SU-DHL-6 (cell line): ENCODE measurements at regions not wholly inside any gene's neighbourhood (a gene's known extent, or its start where the extent isn't known, plus 50 kb on each side); places are given as distances from the start of the nearest gene placed in this dataset.

Experiments used
- EZH2phosphoT487 ChIP-seq: fragments of 200-600 bp; sonication (generic), shearing (Covaris generic); conservative IDR thresholded peaks from 2 replicates; pipeline ENCODE4 v1.6.1; 2018; ENCODE audit warnings: mild to moderate bottlenecking, antibody characterized with exemption, low read length, moderate library complexity, mixed read lengths
- TF ChIP-seq, protein P1 (sequence below): fragments of 200-600 bp; sonication (generic); IDR thresholded peaks from one replicate; pipeline ENCODE4 v1.5.1; 2017; ENCODE audit warnings: antibody characterized with exemption, mild to moderate bottlenecking, low read length, moderate library complexity; ENCODE audit not compliant: insufficient read depth, poor library complexity, severe bottlenecking

DNA sequence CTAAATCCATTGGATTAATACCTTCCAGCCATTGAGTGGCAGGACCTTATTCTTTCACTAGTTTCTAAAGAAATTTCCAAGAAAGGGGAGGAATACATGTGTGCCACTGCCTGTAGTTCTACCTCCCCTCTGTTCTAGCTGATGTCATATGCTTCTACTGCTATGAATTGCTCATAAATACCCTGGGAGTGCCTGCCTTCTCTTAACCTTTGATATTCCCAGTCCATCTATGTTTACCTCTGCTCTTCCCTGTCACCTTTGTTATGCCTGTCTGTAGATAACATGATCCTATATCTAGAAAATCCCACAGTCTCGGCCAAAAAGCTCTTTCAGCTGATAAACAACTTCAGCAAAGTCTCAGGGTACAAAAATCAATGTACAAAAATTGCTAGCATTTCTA is 486.9 kb upstream of the ARRDC4 start:
- TF ChIP-seq, protein P1, sequence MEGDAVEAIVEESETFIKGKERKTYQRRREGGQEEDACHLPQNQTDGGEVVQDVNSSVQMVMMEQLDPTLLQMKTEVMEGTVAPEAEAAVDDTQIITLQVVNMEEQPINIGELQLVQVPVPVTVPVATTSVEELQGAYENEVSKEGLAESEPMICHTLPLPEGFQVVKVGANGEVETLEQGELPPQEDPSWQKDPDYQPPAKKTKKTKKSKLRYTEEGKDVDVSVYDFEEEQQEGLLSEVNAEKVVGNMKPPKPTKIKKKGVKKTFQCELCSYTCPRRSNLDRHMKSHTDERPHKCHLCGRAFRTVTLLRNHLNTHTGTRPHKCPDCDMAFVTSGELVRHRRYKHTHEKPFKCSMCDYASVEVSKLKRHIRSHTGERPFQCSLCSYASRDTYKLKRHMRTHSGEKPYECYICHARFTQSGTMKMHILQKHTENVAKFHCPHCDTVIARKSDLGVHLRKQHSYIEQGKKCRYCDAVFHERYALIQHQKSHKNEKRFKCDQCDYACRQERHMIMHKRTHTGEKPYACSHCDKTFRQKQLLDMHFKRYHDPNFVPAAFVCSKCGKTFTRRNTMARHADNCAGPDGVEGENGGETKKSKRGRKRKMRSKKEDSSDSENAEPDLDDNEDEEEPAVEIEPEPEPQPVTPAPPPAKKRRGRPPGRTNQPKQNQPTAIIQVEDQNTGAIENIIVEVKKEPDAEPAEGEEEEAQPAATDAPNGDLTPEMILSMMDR: no peak
- TF ChIP-seq EZH2phosphoT487: no peak
